ENCODE measurements at regions not wholly inside any gene's neighbourhood (a gene's known extent, or its start where the extent isn't known, plus 50 kb on each side); places are given as distances from the start of the nearest gene placed in this dataset.
"Not testable (repeated sequence)": the region's sequence is repeated elsewhere in the genome, so short reads cannot be mapped to it uniquely, and the experiment has no call there.

DNA sequence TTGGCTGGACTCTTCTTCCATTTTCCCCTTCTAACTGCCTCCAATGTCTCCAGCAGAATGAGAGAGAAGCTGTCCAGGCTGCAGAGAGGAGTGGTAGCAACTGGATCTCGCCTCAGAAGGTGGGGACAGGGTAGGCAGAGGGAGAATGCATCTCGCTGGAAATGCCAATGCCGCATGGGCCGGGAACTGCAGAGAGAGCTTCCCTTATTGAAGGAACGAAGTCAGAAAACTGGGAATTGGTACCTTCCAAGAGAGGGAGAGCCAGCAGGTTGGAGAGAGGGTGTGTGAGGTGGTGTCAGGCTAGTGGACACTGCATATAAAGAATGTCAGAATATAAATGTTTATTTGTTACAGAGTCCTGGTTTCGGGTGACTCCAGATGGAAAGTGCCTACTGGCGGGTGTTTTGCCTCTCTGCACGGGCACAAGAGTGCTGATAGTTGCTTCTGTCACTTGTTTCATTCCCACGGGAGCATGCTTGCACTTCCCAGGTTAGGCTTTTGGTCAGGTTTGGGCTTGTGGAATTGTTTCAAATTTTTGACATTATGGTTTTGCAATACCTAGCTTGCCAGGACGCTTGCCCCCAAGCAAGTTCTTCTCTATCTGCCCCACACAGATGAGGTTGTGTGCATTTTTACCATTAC is 156.8 kb upstream of the STS start:
- TF ChIP-seq POLR2A (IDR thresholded peaks at IDR 0.05; ENCODE audit: low read depth, low read length) (no peak), POLR2AphosphoS5 (IDR thresholded peaks at IDR 0.05; ENCODE audit: low read depth, low read length) (no peak), TAF1 (IDR thresholded peaks at IDR 0.05; ENCODE audit: borderline replicate concordance, low read depth, low read length) (no peak)
- DNase-seq (ENCODE audit: insufficient read length) (no peak), FAIRE-seq (no peak)

DNA sequence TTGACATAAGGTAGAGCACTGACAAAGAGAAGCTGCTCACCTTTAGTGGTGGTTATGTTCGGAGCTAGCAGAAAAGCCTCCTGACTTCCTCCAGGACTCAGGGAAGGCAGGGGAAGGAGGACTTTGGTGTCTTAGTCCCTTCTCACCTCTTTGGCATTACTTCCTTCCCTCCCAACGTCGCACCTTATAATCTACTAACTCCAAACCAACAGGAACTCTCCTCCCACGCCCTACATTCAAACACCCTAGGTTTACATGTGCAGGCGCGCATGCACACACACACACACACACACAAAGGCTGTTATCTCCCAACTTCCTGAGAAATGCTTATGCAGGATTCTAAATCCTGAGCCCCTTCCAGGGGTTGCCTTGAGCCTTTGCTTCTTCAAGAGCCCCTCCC is 157.7 kb upstream of the STS start:
- FAIRE-seq (no peak), DNase-seq (ENCODE audit: insufficient read length) (no peak)
- TF ChIP-seq POLR2A (IDR thresholded peaks at IDR 0.05; ENCODE audit: low read depth, low read length) = no peak
- TF ChIP-seq TAF1 (IDR thresholded peaks at IDR 0.05; ENCODE audit: borderline replicate concordance, low read depth, low read length) = no peak
- no peak for TF ChIP-seq POLR2AphosphoS5 (IDR thresholded peaks at IDR 0.05; ENCODE audit: low read depth, low read length)

DNA sequence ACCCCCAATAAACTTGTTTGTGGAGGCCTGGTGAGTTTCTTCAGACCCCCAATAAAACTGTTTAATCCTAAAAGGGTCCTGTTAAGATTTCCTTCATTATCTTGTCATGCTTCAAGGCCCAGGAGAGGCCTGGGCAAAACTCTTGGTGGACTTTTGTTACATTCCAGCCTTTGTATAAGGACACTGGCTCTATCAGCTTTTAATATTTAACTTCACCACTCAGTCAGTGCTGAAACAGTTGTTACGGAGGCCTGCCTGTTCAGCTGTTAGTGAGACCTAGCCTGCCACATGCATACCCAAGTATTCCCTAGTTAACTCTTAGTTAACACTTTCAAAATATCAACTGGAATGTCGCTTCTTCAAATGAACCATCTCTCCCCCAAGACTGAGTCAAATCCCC is 158.8 kb upstream of the STS start:
- FAIRE-seq; DNase-seq (ENCODE audit: insufficient read length): not testable (repeated sequence)

DNA sequence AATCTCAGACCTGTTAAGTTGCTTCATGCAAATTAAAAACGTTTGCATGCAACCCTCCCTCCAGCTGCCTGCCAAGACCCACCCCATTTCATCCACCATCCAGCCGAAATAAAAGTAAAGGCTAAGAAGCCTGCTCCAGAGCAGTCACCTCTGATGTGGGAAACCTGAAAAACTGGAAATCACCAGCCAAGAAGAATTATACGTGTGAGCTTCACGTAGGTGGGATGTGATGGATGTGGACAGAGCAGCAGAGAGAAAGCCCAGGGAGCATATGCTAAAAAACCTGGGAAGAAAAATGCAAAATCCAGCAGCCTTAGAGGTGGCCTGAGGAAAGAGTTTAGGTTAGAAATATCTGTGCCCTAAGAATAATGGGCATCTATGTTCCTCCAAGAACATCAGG is 160.6 kb upstream of the STS start:
- TF ChIP-seq POLR2AphosphoS5 (IDR thresholded peaks at IDR 0.05; ENCODE audit: low read depth, low read length) = no peak
- TF ChIP-seq POLR2A (IDR thresholded peaks at IDR 0.05; ENCODE audit: low read depth, low read length) = no peak
- no peak for TF ChIP-seq TAF1 (IDR thresholded peaks at IDR 0.05; ENCODE audit: borderline replicate concordance, low read depth, low read length)
- no peak for DNase-seq (ENCODE audit: insufficient read length)
- no peak for FAIRE-seq

DNA sequence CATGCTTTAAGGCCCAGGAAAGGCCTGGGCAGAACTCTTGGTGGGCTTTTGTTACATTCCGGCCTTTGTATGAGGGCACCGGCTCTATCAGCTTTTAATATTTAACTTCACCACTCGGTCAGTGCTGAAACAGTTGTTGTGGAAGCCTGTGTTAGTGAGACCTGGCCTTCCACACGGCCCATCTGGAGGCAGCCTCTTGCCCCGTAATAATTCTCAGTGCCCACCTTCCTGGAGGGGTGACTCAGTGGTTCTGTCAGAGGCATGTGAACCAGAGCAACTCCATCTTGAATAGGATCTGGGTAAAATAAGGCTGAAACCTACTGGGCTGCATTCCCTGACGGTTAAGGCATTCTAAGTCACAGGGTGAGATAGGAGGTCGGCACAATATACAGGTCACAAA is 162.0 kb upstream of the STS start:
- no peak for FAIRE-seq
- TF ChIP-seq POLR2AphosphoS5 (IDR thresholded peaks at IDR 0.05; ENCODE audit: low read depth, low read length) = no peak
- TF ChIP-seq POLR2A (IDR thresholded peaks at IDR 0.05; ENCODE audit: low read depth, low read length) = no peak
- no peak for TF ChIP-seq TAF1 (IDR thresholded peaks at IDR 0.05; ENCODE audit: borderline replicate concordance, low read depth, low read length)

DNA sequence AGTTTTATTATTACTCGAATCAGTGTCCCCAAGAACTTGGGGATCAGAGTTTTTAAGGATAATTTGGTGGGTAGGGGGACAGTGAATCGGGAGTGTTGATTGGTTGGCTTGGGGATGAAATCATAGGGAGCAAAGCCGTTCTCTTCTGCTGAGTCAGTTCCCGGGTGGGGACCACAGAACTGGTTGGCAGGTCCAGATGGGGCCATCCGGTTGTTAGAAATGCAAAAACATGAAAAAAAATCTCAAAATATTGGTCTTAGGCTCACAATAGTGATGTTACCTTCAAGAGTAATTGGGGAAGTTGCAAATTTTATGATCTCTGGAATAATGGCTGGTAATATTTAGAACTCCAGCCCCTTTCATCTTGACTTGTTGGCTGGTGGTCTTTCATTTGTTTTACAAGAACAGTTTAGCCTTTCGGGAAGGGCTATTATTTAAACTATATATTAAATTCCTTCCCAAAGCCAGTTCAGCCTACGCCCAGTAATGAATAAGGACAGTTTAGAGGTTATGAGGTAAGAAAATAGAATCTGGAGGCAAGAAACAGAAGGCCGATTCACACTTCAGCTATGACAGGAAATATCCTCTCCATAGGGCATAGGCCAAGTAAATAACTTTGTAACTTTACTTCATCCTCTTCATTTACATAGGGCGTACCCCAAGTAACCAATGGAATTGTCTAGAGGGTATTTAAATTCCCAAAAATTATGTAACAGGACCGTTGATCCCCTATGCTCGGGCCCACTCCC is 164.1 kb upstream of the STS start:
- no peak for TF ChIP-seq POLR2A (IDR thresholded peaks at IDR 0.05; ENCODE audit: low read depth, low read length)
- TF ChIP-seq TAF1 (IDR thresholded peaks at IDR 0.05; ENCODE audit: borderline replicate concordance, low read depth, low read length) = no peak
- TF ChIP-seq POLR2AphosphoS5 (IDR thresholded peaks at IDR 0.05; ENCODE audit: low read depth, low read length) = no peak
- no peak for FAIRE-seq
- no peak for DNase-seq (ENCODE audit: insufficient read length)

More for the DNA sequence above, 162.0 kb upstream of the STS start:
- no peak for DNase-seq (ENCODE audit: insufficient read length)

DNA sequence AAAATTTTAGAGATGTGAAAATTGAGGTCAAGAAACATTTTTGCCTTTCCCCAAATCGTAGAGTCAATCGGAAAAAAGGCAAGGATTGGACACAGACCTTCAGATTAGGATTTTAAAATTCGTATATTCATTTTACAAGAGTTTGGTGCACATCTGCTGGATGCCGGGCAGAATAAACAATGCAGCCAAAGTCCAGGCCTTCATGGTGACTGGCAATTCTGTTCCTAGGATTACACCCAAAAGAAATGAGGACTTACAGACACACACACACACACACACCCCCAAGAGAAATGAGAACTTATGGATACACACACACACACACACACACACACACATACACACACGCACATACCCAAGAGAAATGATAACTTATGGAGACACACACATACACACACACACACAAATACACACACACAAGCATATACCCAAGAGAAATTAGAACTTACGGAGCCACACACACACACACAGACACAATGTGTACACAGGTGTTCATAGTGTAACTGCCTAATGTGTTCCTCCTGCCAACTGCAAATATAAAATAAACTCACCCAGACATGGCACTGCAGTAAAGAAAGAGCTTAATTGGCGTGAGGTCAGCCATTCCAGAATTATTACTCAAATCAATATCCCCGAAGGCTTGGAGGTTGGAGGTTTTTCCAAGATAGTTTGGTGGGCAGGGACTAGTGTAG is 165.7 kb upstream of the STS start:
- TF ChIP-seq POLR2A (IDR thresholded peaks at IDR 0.05; ENCODE audit: low read depth, low read length) (no peak), POLR2AphosphoS5 (IDR thresholded peaks at IDR 0.05; ENCODE audit: low read depth, low read length) (no peak)
- FAIRE-seq = no peak
- DNase-seq (ENCODE audit: insufficient read length) = no peak

DNA sequence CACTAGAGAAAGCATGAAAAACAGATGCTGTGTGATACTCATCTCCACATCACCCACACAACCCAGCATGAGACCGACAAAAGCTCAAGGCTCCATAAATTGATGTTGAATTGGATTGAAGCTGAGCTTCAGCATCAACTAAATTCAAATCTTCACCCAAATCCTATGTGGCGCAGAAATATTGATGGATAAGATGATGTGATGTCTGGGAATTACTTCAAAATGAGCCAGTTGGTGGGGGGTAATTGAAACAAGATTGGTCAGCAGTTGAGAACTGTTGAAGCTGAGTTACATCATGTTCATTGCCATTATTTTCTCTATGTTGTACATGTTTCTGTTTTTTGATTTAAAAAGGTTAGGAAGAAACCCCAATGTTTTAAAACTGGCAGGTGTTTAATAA is 166.5 kb upstream of the STS start:
- DNase-seq (ENCODE audit: insufficient read length) (no peak), FAIRE-seq (no peak)
- TF ChIP-seq POLR2A (IDR thresholded peaks at IDR 0.05; ENCODE audit: low read depth, low read length) (no peak), TAF1 (IDR thresholded peaks at IDR 0.05; ENCODE audit: borderline replicate concordance, low read depth, low read length) (no peak), POLR2AphosphoS5 (IDR thresholded peaks at IDR 0.05; ENCODE audit: low read depth, low read length) (no peak)

DNA sequence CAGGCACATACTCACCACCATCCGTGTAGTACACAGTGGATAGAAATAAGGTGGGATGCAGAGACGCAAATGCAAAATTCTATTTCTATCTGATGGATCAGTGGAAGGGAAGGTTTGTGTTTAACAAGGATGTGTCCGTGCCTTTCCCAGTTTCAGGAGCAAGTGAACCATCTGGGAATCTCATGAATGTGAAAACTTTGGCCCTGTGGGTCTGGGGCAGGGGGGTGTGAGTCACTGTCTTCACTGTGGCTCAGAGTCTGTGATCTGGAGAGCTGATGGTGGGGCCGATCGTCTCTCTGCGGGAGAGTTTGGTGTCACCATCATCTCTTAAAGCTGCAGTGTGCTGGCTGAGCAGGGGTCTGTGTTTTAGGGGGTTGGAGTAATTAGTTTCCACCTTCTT is 179.3 kb upstream of the STS start:
- DNase-seq (ENCODE audit: insufficient read length) (no peak), FAIRE-seq (no peak)
- TF ChIP-seq POLR2AphosphoS5 (IDR thresholded peaks at IDR 0.05; ENCODE audit: low read depth, low read length) (no peak), POLR2A (IDR thresholded peaks at IDR 0.05; ENCODE audit: low read depth, low read length) (no peak), TAF1 (IDR thresholded peaks at IDR 0.05; ENCODE audit: borderline replicate concordance, low read depth, low read length) (no peak)

DNA sequence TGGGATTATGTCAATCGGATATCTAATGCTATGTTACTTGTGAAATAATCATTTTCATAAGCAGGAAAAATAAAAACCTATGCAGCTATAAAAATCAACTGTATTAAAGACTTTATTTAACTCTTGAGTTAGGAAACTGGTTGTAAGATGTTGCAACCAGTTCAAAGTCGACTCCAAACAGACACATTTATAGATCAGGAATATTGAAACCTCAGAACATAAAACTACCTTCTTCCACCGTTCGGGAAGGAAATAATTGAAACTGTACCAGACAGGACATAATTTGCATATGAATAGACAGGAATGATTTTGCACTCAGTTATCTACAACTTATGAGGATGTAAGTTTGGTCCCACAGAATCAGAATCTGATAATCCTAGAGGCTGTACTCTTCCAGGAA is 181.8 kb upstream of the STS start:
- TF ChIP-seq POLR2A (IDR thresholded peaks at IDR 0.05; ENCODE audit: low read depth, low read length) = no peak
- TF ChIP-seq TAF1 (IDR thresholded peaks at IDR 0.05; ENCODE audit: borderline replicate concordance, low read depth, low read length) = no peak
- TF ChIP-seq POLR2AphosphoS5 (IDR thresholded peaks at IDR 0.05; ENCODE audit: low read depth, low read length) = no peak
- FAIRE-seq (no peak), DNase-seq (ENCODE audit: insufficient read length) (no peak)

DNA sequence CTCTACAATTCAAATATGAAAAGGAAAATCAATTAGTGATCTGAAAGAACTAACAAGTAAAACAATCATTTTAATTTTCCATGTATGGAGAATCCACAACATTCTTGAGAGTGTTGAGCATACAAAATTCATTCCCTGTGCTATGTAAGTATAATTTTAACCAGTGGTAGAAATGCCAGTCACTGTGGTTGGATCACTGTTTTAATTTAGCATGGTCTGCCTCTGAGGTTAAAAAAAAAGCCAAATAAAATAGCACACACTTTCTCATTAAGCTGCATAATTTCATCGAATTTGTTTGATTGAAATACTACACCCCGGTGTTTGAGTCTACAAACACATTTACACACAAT is 185.5 kb upstream of the STS start:
- no peak for FAIRE-seq

More for the DNA sequence above, 185.5 kb upstream of the STS start:
- no peak for DNase-seq (ENCODE audit: insufficient read length)
- no peak for TF ChIP-seq TAF1 (IDR thresholded peaks at IDR 0.05; ENCODE audit: borderline replicate concordance, low read depth, low read length)
- no peak for TF ChIP-seq POLR2A (IDR thresholded peaks at IDR 0.05; ENCODE audit: low read depth, low read length)
- no peak for TF ChIP-seq POLR2AphosphoS5 (IDR thresholded peaks at IDR 0.05; ENCODE audit: low read depth, low read length)
